ENCODE measurements at regions not wholly inside any gene's neighbourhood (a gene's known extent, or its start where the extent isn't known, plus 50 kb on each side); places are given as distances from the start of the nearest gene placed in this dataset.

DNA sequence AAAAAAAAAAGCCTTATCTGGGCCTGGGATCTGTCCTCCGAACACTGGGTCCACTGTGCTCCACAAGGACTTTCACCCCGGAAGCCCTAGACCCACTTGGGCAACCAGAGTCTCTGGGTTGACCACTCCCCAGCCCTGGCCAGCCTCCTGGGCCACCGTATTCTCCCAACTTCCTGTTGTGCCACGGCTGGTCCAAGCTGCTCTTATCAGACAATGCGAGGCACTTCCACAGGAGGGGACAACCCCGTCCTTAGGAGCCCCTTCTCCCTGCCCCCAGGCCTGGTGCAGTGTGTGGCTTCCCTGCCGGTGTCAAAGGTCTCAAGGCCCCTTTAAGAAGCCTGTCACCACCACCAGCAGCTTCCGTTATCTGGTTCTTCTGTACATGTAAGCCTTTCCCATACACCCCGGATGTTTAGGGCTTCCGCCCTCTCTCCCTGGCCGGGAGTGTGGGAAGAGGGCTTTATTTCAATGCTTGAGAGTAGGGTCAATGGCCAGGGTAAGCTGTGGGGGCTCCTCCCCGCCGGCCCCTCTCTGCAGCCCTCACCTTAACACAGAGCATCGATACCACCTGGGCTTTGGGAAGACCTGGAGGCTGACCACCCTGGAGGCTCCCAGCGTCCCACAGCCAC lies 313.0 kb downstream of the SEC14L1 start:
- H3K27ac ChIP-seq: peak overlapping the region; percentile 43 to 86 (median 68)
- peak; percentile 21 to 27 (median 25) for ATAC-seq
- H3K4me1 ChIP-seq: peaks cover 4 to 17% (median 7%) of the 10 kb centered on the region in 3 donors
- peak in 3 of 6 donors; percentile 43 to 65 (median 50) for DNase-seq
- no peaks in the 10 kb centered on the region for H3K9me3 ChIP-seq
- H3K27me3 ChIP-seq: no peaks in the 10 kb centered on the region
- H3K4me3 ChIP-seq: peak overlapping the region in 1 of 4 donors; percentile 26
- no peak for FAIRE-seq
- TF ChIP-seq, protein P1, sequence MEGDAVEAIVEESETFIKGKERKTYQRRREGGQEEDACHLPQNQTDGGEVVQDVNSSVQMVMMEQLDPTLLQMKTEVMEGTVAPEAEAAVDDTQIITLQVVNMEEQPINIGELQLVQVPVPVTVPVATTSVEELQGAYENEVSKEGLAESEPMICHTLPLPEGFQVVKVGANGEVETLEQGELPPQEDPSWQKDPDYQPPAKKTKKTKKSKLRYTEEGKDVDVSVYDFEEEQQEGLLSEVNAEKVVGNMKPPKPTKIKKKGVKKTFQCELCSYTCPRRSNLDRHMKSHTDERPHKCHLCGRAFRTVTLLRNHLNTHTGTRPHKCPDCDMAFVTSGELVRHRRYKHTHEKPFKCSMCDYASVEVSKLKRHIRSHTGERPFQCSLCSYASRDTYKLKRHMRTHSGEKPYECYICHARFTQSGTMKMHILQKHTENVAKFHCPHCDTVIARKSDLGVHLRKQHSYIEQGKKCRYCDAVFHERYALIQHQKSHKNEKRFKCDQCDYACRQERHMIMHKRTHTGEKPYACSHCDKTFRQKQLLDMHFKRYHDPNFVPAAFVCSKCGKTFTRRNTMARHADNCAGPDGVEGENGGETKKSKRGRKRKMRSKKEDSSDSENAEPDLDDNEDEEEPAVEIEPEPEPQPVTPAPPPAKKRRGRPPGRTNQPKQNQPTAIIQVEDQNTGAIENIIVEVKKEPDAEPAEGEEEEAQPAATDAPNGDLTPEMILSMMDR (IDR thresholded peaks at IDR 0.05): no peak
- intact Hi-C loops (cut with DNase I): no loop called here
- 65 to 74% methylated on average over 15 of the region's 15 CpGs for WGBS, 2 donors
- H3K36me3 ChIP-seq: no peaks in the 10 kb centered on the region

DNA sequence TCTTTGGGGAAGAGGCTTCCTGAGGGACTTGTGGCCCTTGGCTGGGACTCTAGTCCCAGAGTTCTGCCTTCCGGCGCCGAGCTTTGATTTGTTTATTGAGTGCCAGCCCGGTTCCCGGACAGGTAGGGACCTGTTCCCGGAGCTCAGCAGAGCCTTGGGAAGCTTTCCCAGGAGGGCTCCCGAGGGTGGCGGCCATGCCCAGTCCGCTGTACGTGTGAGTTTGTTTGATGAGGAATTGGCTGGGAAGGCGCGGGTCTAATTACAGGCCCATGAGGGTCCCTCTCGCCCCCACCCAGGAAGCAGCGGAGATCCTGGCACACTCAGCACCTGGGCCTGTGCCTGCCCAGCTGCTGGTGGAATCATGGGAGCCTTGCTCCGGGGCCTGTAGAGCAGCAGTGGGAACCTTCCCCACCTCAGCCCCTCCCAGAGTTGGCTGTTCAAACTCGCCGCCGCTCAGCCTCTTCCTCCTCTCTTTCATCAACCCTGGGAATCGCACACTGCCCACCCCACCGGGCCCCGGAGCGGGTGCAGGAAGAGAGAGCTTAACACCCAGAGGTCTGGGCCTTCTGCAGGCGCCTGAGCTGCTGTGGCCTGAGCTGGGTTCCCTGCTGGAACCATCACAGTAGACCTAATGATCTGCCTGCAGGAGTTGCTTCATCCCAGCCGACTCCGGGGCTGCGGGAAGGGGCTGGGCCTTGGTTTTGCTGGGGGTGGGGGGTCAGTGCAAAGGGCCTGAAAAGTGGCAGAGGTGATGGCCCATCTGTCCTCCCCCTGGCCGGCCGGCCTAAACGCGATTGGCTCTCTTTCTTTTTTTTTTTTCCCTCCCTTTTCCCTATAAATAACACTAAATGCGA lies 313.7 kb downstream of the SEC14L1 start:
- no peaks in the 10 kb centered on the region for H3K9me3 ChIP-seq
- TF ChIP-seq, protein P1 (IDR thresholded peaks at IDR 0.05): no peak
- no peaks in the 10 kb centered on the region for H3K36me3 ChIP-seq
- H3K4me1 ChIP-seq: peaks cover 4 to 17% (median 7%) of the 10 kb centered on the region in 3 donors
- ATAC-seq (no peak), DNase-seq (peak in 1 of 6 donors; percentile 57), FAIRE-seq (no peak)
- WGBS, 2 donors: 72 to 74% methylated on average over 31 of the region's 31 CpGs
- intact Hi-C loops (cut with DNase I): no loop called here
- H3K27me3 ChIP-seq: no peaks in the 10 kb centered on the region
- H3K4me3 ChIP-seq: peak overlapping the region in 1 of 4 donors; percentile 26
- H3K27ac ChIP-seq: peak overlapping the region; percentile 43 to 86 (median 68)

GRCh38 chr17:77455111-77455890 lies 314.5 kb downstream of the SEC14L1 start:
- Histone ChIP-seq H3K4me3 (peak overlapping the region in 1 of 4 donors; percentile 26), H3K9me3 (no peaks in the 10 kb centered on the region), H3K27ac (peak overlapping the region; percentile 43 to 86 (median 68)), H3K36me3 (no peaks in the 10 kb centered on the region), H3K4me1 (peaks cover 4 to 17% (median 7%) of the 10 kb centered on the region in 3 donors), H3K27me3 (no peaks in the 10 kb centered on the region)
- 74% methylated on average over 25 of the region's 25 CpGs for WGBS, 2 donors
- no peak for FAIRE-seq
- intact Hi-C loops (cut with DNase I): no loop called here
- no peak for DNase-seq
- ATAC-seq: no peak
- TF ChIP-seq, protein P1 (IDR thresholded peaks at IDR 0.05): no peak

GRCh38 chr17:77455891-77456260 lies 315.1 kb downstream of the SEC14L1 start:
- no peaks in the 10 kb centered on the region for H3K27me3 ChIP-seq
- 81 to 85% methylated on average over 15 to 16 of the region's 16 CpGs for WGBS, 2 donors
- intact Hi-C loops (cut with DNase I): no loop called here
- peaks cover 4 to 17% (median 7%) of the 10 kb centered on the region in 3 donors for H3K4me1 ChIP-seq
- FAIRE-seq: no peak
- H3K9me3 ChIP-seq: no peaks in the 10 kb centered on the region
- peak overlapping the region in 2 of 4 donors; percentile 84 to 86 for H3K27ac ChIP-seq
- no peak for DNase-seq
- ATAC-seq: no peak
- no peaks in the 10 kb centered on the region for H3K36me3 ChIP-seq
- H3K4me3 ChIP-seq: no peak overlapping the region
- TF ChIP-seq, protein P1 (IDR thresholded peaks at IDR 0.05): no peak

Measured in pancreas (tissue), 10 donors.